Hematopoietic multipotent progenitor cell treated with erythropoietin and hydrocortisone succinate and interleukin-3 and kit ligand, for 4 days (in vitro differentiated cells): ENCODE measurements at regions not wholly inside any gene's neighbourhood (a gene's known extent, or its start where the extent isn't known, plus 50 kb on each side); places are given as distances from the start of the nearest gene placed in this dataset.

Experiments used
- DNase-seq: peaks from one replicate; pipeline ENCODE4 v3.0.0-alpha.2; 2015

DNA sequence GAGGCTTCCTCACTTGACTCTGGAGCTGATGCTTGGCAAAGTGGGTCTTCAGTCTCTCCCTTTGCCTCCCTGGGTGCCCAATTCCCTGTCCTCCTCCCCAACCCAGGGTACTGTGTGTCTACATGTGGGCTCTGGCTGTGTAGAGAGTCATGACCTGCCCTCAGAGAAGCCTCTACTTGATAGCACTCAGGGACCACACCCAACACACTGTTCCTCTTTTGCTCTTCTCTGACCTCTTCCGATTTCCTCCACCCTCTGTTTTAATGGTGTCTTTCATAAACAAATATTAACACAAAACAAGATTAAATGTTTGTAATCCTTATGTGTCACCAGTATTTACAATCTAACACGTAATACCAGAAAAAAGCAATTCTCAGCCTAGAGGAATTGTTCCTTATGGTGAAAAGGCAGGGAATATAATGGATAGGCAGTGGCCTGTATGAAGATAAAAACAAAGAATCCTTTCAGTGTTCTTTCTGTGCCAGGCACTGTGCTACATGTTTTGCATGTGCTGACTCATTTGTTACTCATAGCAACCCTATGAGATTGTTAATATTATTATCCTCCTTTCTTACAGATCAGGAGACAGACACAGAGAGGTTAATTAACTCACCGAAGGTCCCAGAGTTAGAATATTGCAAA, 58.2 kb downstream of the HSD3B1 start:
- DNase-seq: peak; percentile 51

DNA sequence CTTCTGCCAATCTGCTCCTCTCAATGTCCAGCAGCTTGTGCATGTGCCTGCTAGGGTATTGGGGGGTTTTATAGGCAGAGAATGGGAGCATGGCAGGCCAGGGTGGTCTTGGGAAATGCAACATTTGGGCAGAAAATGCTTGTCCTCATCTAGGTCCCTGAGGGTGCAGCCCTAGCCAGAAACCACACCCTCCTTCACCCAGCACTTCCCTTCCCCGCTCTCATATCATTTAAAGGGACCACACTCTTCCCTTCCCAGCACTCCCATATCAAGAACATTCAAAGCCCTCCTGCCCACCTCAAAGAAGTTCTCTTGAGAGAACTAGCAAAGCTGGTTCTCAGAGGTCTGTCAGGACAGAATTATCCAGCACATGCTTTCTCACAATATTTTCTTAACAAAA, 62.1 kb downstream of the HSD3B1 start:
- DNase-seq: peak; percentile 17
